ENCODE measurements at regions not wholly inside any gene's neighbourhood (a gene's known extent, or its start where the extent isn't known, plus 50 kb on each side); places are given as distances from the start of the nearest gene placed in this dataset.

GRCh38 chr15:61640756-61641155 lies 411.7 kb upstream of the RORA start:
- FAIRE-seq: no peak
- DNase-seq (ENCODE audit: insufficient read length, low spot score): no peak

- DNase-seq (ENCODE audit: insufficient read length, low spot score) (no peak), FAIRE-seq (no peak)
These were observed 410.4 kb upstream of the RORA start for GRCh38 chr15:61639491-61639890.

GRCh38 chr15:61634837-61635236 lies 405.7 kb upstream of the RORA start:
- DNase-seq (ENCODE audit: insufficient read length, low spot score): no peak
- no peak for FAIRE-seq

GRCh38 chr15:61633951-61634350 lies 404.8 kb upstream of the RORA start:
- FAIRE-seq (no peak), DNase-seq (ENCODE audit: insufficient read length, low spot score) (no peak)

GRCh38 chr15:61629269-61629668 lies 400.2 kb upstream of the RORA start:
- FAIRE-seq: no peak

GRCh38 chr15:61624950-61625349 lies 395.8 kb upstream of the RORA start:
- DNase-seq (ENCODE audit: insufficient read length, low spot score) (no peak), FAIRE-seq (no peak)

More at GRCh38 chr15:61629269-61629668, 400.2 kb upstream of the RORA start:
- no peak for DNase-seq (ENCODE audit: insufficient read length, low spot score)

- no peak for DNase-seq (ENCODE audit: insufficient read length, low spot score)
- no peak for FAIRE-seq
These were observed 394.6 kb upstream of the RORA start for GRCh38 chr15:61623746-61624145.

GRCh38 chr15:61621865-61622264 lies 392.8 kb upstream of the RORA start:
- DNase-seq (ENCODE audit: insufficient read length, low spot score) (no peak), FAIRE-seq (no peak)

- DNase-seq (ENCODE audit: insufficient read length, low spot score) (no peak), FAIRE-seq (no peak)
These were observed 392.0 kb upstream of the RORA start for GRCh38 chr15:61621146-61621545.

- DNase-seq (ENCODE audit: insufficient read length, low spot score): no peak
- no peak for FAIRE-seq
These were observed 391.0 kb upstream of the RORA start for GRCh38 chr15:61620151-61620550.

GRCh38 chr15:61613729-61614128 lies 384.6 kb upstream of the RORA start:
- DNase-seq (ENCODE audit: insufficient read length, low spot score): no peak
- FAIRE-seq: no peak

GRCh38 chr15:61613138-61613537 lies 384.0 kb upstream of the RORA start:
- DNase-seq (ENCODE audit: insufficient read length, low spot score) (no peak), FAIRE-seq (no peak)

GRCh38 chr15:61612111-61612510 lies 383.0 kb upstream of the RORA start:
- FAIRE-seq: no peak
- no peak for DNase-seq (ENCODE audit: insufficient read length, low spot score)

- DNase-seq (ENCODE audit: insufficient read length, low spot score) (no peak), FAIRE-seq (no peak)
These were observed 376.2 kb upstream of the RORA start for GRCh38 chr15:61605343-61605742.

GRCh38 chr15:61598655-61599054 lies 369.6 kb upstream of the RORA start:
- no peak for DNase-seq (ENCODE audit: insufficient read length, low spot score)
- no peak for FAIRE-seq

- no peak for FAIRE-seq
- DNase-seq (ENCODE audit: insufficient read length, low spot score): no peak
These were observed 355.3 kb upstream of the RORA start for GRCh38 chr15:61584410-61584809.

- FAIRE-seq (no peak), DNase-seq (ENCODE audit: insufficient read length, low spot score) (no peak)
These were observed 353.0 kb upstream of the RORA start for GRCh38 chr15:61582092-61582491.

- DNase-seq (ENCODE audit: insufficient read length, low spot score) (no peak), FAIRE-seq (no peak)
These were observed 346.5 kb upstream of the RORA start for GRCh38 chr15:61575597-61575996.

GRCh38 chr15:61571026-61571425 lies 341.9 kb upstream of the RORA start:
- FAIRE-seq: no peak
- DNase-seq (ENCODE audit: insufficient read length, low spot score): no peak

- DNase-seq (ENCODE audit: insufficient read length, low spot score) (no peak), FAIRE-seq (no peak)
These were observed 335.7 kb upstream of the RORA start for GRCh38 chr15:61564785-61565184.

GRCh38 chr15:61558172-61559136 lies 329.4 kb upstream of the RORA start:
- no peak for DNase-seq (ENCODE audit: insufficient read length, low spot score)
- no peak for FAIRE-seq

- FAIRE-seq (no peak), DNase-seq (ENCODE audit: insufficient read length, low spot score) (no peak)
These were observed 327.0 kb upstream of the RORA start for GRCh38 chr15:61556037-61556648.
